ENCODE measurements at regions not wholly inside any gene's neighbourhood (a gene's known extent, or its start where the extent isn't known, plus 50 kb on each side); places are given as distances from the start of the nearest gene placed in this dataset.

DNA sequence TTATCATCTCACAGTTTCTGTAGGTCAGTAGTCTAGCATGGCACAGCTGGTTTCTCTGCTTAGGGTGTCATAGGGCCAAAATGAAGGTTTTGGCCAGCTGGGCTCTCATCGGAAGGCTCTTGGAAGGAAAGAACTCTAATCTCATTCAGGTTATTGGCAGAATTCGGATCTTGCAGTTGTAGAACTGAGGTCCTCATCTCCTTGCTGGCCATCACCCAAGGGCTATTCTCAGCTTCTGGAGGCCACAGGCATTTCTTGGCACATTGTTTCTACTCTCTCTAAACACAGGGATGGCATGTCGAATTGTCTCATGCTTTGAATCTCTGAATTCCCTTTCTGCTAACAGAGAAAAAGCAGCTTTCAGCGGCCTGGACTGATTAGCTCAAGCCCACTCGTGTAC is 258.0 kb upstream of the SMARCA2 start:
- TF ChIP-seq, protein P1, sequence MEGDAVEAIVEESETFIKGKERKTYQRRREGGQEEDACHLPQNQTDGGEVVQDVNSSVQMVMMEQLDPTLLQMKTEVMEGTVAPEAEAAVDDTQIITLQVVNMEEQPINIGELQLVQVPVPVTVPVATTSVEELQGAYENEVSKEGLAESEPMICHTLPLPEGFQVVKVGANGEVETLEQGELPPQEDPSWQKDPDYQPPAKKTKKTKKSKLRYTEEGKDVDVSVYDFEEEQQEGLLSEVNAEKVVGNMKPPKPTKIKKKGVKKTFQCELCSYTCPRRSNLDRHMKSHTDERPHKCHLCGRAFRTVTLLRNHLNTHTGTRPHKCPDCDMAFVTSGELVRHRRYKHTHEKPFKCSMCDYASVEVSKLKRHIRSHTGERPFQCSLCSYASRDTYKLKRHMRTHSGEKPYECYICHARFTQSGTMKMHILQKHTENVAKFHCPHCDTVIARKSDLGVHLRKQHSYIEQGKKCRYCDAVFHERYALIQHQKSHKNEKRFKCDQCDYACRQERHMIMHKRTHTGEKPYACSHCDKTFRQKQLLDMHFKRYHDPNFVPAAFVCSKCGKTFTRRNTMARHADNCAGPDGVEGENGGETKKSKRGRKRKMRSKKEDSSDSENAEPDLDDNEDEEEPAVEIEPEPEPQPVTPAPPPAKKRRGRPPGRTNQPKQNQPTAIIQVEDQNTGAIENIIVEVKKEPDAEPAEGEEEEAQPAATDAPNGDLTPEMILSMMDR (IDR thresholded peaks at IDR 0.05), result no peak
- TF ChIP-seq POLR2A (IDR thresholded peaks at IDR 0.05), result no peak

Measured in testis (tissue), 2 donors.